Inferior parietal cortex (tissue), 1 donor: ENCODE measurements at regions not wholly inside any gene's neighbourhood (a gene's known extent, or its start where the extent isn't known, plus 50 kb on each side); places are given as distances from the start of the nearest gene placed in this dataset.
"Not testable (repeated sequence)": the region's sequence is repeated elsewhere in the genome, so short reads cannot be mapped to it uniquely, and the experiment has no call there.

Source experiments
- DNase-seq: peaks from one replicate; pipeline ENCODE4 v3.0.0-alpha.2; 2016; ENCODE audit errors: extremely low spot score

- DNase-seq: not testable (repeated sequence)
These were observed 195.3 kb downstream of the KLRB1 start for GRCh38 chr12:9412459-9412858.

DNA sequence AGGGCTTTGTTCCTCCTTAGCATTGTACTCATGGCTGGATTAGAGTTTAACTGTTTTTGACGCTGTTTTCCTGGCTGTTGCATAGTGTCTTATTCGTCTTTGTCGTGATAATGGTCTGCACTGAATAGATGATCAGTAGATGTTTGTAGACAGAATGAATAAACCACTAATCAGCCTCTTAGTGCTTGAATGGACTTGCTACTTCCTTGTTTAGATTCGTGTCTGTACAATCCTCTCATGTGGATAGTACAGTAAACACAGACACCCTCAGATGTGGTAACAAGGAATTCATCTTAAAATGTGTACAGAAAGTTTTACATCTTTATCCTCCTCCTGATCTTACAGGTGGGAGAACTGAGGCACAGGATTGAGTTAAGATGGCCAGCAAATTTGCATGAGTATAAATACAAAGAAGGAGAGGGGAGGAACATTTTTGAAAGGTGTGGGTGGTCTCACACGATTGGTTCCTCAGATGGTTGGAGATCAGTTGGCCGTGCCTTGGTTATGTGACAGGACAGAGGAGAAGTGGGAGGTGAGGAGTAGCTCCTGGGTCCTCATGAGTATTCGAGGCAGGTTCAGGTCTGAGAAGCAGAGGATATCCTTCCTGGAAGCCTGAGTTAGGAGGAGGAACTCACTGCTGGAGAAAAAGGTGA is 196.0 kb downstream of the KLRB1 start:
- DNase-seq: not testable (repeated sequence)

DNA sequence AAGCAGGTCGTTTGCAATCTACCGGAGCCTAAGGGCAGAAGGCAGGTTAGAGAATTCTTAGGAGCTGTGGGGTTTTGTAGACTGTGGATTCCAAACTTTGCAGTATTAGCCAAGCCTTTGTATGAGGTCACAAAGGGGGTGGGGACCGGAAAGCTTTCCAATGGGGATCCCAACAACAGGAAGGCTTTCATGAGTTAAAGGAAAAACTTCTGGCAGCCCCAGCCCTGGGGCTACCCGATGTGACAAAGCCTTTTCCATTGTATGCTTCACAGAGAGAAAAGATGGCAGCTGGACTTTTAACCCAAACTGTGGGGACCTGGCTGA is 199.2 kb upstream of the PZP start:
- DNase-seq: not testable (repeated sequence)

DNA sequence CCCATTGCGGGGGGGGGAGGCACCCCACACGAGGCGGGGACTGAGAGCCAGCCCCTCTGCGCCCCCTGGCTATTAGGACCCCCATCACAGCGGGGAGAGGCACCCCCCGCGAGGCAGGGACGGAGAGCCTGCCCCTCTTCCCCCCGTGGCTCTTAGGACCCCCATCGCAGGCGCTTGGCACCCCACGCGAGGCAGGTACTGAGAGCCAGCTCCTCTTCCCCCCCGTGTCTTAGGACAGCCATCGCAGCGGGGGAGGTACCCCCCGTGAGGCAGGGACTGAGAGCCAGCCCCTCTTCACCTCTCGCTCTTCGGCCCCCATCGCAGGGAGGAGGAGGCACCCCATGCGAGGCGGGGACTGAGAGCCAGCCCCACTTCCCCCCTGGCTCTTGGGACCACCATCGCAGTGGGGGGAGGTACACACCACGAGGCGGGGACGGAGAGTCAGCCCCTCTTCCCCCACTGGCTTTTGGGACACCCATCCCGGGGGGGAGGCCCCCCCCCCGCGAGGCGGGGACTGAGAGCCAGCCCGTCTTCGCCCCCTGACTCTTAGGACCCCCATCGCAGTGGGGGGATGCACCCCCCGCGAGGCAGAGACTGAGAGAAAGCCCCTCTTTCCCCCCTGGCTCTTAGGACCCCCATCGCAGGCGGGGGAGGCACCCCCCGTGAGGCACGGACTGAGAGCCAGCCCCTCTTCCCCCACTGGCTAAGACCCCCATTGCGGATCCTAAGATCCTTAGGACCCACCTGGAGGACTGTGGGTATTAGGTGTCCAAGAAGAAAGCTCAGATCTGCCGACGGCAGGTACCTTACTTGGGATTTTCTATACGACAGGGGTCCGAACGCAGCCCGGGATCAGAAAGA is 198.6 kb upstream of the PZP start:
- no peak for DNase-seq

DNA sequence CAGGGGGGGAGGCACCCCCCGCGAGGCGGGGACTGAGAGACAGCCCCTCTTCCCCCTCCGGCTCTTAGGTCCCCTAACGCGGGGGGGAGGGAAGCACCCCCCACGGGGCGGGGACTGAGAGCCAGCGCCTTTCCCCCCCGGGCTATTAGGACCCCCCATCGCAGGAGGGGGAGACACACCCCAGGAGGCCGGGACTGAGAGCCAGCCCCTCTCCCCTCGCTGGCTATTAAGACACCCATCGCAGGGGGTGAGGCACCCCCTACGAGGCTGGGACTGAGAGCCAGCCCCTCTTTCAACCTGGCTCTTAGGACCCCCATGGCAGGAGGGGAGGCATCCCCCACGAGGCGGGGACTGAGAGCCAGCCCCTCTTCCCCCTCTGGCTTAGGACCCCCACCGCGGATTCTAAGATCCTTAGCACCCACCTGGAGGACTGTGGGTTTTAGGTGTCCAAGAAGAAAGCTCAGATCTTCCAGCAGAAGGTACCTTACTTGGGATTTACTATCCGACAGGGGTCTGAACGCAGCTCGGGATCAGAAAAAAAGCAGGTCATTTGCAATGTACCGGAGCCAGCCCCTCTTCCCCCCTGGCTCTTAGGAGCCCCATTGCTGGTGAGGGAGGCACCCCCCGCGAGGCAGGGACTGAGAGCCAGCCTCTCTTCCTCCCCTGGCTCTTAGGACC is 197.8 kb upstream of the PZP start:
- DNase-seq: no peak

GRCh38 chr12:9404469-9405260 is 196.5 kb upstream of the PZP start:
- no peak for DNase-seq

DNA sequence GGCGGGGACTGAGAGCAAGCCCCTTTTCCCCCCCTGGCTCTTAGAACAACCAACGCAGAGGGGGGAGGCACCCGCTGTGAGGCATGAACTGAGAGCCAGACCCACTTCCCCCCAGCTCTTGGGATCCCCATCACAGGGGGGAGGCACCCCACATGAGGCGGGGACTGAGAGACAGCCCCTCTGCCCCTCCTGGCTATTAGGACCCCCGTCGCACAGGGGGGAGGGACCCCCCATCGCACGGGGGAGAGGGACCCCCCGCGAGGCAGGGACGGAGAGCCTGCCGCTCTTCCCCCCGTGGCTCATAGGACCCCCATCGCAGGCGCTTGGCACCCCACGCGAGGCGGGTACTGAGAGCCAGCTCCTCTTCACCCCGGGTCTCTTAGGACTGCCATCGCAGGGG is 195.8 kb upstream of the PZP start:
- DNase-seq: no peak

DNA sequence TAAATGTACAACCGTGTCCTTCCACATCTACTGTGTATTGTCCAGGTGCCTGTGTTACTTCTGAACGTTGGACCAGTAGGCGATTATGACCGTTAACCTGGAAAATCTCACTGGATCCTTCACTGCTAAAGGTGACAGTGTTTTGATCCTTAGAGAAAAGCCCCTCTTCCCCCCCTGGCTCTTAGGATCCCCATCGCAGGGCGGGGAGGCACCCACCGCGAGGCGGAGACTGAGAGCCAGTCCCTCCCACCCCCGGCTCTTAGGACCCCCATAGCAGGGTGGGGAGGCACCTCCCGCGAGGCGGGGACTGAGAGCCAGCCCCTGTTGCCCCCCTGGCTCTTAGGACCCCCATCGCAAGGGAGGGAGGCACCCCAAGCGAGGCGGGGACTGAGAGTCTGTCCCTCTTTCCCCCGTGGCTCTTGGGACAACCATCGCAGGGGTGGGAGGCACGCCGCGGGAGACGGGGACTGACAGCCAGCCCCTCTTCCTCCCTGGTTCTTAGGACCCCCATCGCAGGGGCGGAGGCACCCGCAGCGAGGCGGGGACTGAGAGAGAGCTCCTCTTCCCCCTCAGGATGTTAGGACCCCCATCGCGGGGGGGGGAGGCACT is 194.3 kb upstream of the PZP start:
- not testable (repeated sequence) for DNase-seq

DNA sequence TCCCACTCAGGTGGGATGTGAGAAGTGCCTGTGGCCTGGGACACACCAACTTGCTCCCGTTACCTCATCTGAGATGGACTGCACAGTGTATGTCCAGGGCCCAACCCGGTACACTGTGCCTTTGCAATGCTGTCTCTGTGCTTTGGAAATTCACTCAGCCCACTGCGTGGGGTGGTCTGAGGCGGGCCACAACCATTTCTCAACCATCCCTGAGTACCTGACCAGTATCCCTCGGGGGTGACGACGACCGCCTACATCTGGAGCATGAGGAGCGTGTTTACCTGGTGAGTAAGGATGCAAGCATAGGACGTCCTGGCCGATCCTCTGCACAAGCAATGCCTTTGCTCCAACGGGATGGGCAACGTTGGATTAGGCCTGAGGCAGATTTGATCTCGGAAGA is 188.2 kb upstream of the PZP start:
- DNase-seq: not testable (repeated sequence)

DNA sequence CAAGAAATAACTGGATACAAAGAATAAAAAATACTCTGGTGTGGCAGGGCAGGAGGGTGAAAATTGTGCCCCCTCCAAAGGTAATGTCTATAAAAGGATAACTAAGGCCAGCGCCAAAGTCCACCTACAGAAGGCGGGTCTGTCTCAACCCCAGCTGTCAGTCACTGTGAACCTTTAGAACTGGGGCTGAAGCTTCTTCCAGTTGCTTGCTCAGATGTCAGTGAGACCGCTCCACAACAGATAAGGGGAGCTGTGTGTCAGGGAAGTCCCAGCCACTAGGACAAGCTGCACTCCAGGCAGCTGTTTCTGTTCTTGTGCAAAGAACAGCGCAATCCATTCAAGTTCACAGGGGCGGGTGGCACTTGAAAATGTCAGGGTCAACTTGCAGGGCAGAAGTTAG is 187.0 kb upstream of the PZP start:
- not testable (repeated sequence) for DNase-seq

GRCh38 chr12:9392842-9393241 is 184.6 kb upstream of the PZP start:
- no peak for DNase-seq

- DNase-seq: no peak
These were observed 183.6 kb upstream of the PZP start for GRCh38 chr12:9391815-9392214.

GRCh38 chr12:9390761-9391160 is 182.6 kb upstream of the PZP start:
- DNase-seq: no peak

GRCh38 chr12:9389796-9390195 is 181.6 kb upstream of the PZP start:
- no peak for DNase-seq

- no peak for DNase-seq
These were observed 180.2 kb upstream of the PZP start for GRCh38 chr12:9388379-9388778.

DNA sequence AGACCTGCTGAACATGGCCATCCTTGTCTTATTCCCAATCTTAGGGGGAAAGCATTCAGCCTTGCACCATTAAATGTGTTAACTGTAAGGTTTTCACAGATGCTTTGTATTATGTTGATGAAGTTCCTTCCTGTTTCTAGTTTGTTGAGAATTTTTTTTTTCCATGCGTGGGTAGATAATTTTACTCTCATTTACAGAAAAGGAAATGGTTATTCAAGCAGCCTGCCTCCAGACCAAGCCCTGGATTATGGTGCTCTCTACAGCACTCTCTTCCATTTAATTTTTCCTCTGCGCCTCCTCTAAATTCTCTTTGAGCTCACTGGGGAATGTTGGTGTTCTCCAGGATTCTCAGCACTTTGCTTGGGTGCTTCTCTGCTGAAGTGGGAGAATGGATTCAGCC is 179.3 kb upstream of the PZP start:
- DNase-seq: no peak

GRCh38 chr12:9383585-9383984 is 175.4 kb upstream of the PZP start:
- no peak for DNase-seq

DNA sequence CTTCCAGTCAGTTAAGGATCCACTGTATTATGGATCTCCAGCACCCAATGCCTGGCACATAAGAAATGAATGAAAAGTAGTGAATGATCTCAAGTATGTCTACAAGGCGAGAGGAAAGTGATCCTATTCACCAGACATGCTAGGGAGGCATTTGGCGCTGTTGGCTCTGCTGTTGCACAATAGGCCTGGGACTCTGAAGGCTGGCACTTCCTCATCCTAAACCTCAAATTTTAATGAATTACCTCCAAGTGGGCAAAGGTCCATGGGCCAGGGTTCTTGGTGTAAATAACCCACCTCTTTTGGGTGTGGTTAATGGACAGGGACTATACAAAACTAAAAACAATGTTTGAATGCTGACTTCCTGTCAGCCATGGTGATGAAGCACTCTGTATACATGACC is 173.4 kb upstream of the PZP start:
- no peak for DNase-seq

- no peak for DNase-seq
These were observed 172.5 kb upstream of the PZP start for GRCh38 chr12:9380650-9381049.

GRCh38 chr12:9379023-9379742 is 171.0 kb upstream of the PZP start:
- no peak for DNase-seq

DNA sequence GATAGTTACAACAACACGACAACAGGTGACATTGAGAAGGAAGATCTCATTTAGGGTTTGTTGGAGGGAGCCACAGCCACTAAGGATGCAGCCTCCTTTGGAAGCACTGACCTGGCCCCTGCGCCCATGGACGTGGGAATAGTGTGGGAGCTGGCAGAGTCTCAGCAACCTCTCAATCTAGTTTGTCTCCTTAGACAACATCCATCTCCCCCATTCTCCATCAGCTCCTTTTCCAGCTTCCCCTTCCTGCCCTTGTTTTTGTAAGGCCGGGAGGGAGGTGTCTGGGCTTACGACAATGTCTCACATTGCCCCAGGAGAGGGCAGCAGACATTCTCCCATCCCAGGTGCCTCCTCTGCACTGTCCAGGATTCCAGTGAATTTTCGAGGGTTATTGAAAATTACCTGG is 170.2 kb upstream of the PZP start:
- DNase-seq: no peak
